H9 (cell line): ENCODE measurements at regions not wholly inside any gene's neighbourhood (a gene's known extent, or its start where the extent isn't known, plus 50 kb on each side); places are given as distances from the start of the nearest gene placed in this dataset.

ENCODE experiments used
- DNase-seq: peaks from one replicate; pipeline ENCODE4 v3.0.0-alpha.2; 2017
- H2AFZ ChIP-seq: one replicate; pipeline ENCODE4 v1.6.1; 2013; ENCODE audit warnings: mild to moderate bottlenecking, low read length, control low read depth, moderate library complexity
- H2AK5ac ChIP-seq: 2 replicates; pipeline ENCODE4 v1.6.1; 2013; ENCODE audit warnings: low read length, control low read depth, mixed read lengths; ENCODE audit not compliant: insufficient read length
- H2BK120ac ChIP-seq: one replicate; pipeline ENCODE4 v1.6.1; 2013; ENCODE audit warnings: low read depth, mild to moderate bottlenecking, low read length, control low read depth, inconsistent platforms; ENCODE audit not compliant: poor library complexity, severe bottlenecking
- H2BK12ac ChIP-seq: 2 replicates; pipeline ENCODE4 v1.6.1; 2013; ENCODE audit warnings: low read length, control low read depth, mixed read lengths, low read depth; ENCODE audit not compliant: insufficient read length
- H2BK15ac ChIP-seq: 2 replicates; pipeline ENCODE4 v1.6.1; 2013; ENCODE audit warnings: low read depth, low read length, control low read depth
- H2BK20ac ChIP-seq: one replicate; pipeline ENCODE4 v1.6.1; 2013; ENCODE audit warnings: low read depth, mild to moderate bottlenecking, low read length, control low read depth, inconsistent platforms; ENCODE audit not compliant: poor library complexity, severe bottlenecking
- H2BK5ac ChIP-seq: 2 replicates; pipeline ENCODE4 v1.6.1; 2013; ENCODE audit warnings: low read length, control low read depth, mixed read lengths; ENCODE audit not compliant: insufficient read length
- H3K14ac ChIP-seq: 2 replicates; pipeline ENCODE4 v1.6.1; 2013; ENCODE audit warnings: low read length, control low read depth; ENCODE audit not compliant: insufficient read depth
- H3K18ac ChIP-seq: 2 replicates; pipeline ENCODE4 v1.6.1; 2013; ENCODE audit warnings: low read depth, mild to moderate bottlenecking, mixed read lengths, low read length, control low read depth; ENCODE audit not compliant: insufficient read length
- H3K23ac ChIP-seq: 2 replicates; pipeline ENCODE4 v1.6.1; 2013; ENCODE audit warnings: low read length, control low read depth, mixed read lengths, low read depth; ENCODE audit not compliant: insufficient read length
- H3K23me2 ChIP-seq: 2 replicates; pipeline ENCODE4 v1.6.1; 2013; ENCODE audit warnings: low read depth, mild to moderate bottlenecking, mixed read lengths, low read length, control low read depth; ENCODE audit not compliant: insufficient read length, poor library complexity, severe bottlenecking
- H3K27ac ChIP-seq: 2 replicates; pipeline ENCODE4 v1.5.1; 2013; ENCODE audit warnings: low read length, control low read depth, mixed read lengths, low read depth; ENCODE audit not compliant: insufficient read length
- H3K27me3 ChIP-seq: 2 replicates; pipeline ENCODE4 v1.6.1; 2013; ENCODE audit warnings: low read length, control low read depth, inconsistent platforms; ENCODE audit not compliant: insufficient read depth
- H3K4ac ChIP-seq: 2 replicates; pipeline ENCODE4 v1.6.1; 2013; ENCODE audit warnings: low read depth, mild to moderate bottlenecking, control low read depth, inconsistent platforms, low read length, moderate library complexity
- H3K4me1 ChIP-seq: 2 replicates; pipeline ENCODE4 v1.6.1; 2013; ENCODE audit warnings: low read length, control low read depth, inconsistent platforms; ENCODE audit not compliant: insufficient read depth
- H3K4me2 ChIP-seq: 2 replicates; pipeline ENCODE4 v1.6.1; 2013; ENCODE audit warnings: low read length, control low read depth, mixed read lengths; ENCODE audit not compliant: insufficient read length, insufficient read depth
- H3K56ac ChIP-seq: 2 replicates; pipeline ENCODE4 v1.6.1; 2013; ENCODE audit warnings: low read depth, mild to moderate bottlenecking, mixed read lengths, low read length, control low read depth; ENCODE audit not compliant: insufficient read length
- H3K79me1 ChIP-seq: 2 replicates; pipeline ENCODE4 v1.6.1; 2013; ENCODE audit warnings: low read depth, mild to moderate bottlenecking, moderate library complexity, low read length, control low read depth, inconsistent platforms; ENCODE audit not compliant: insufficient read depth, poor library complexity, severe bottlenecking
- H3K79me2 ChIP-seq: 2 replicates; pipeline ENCODE4 v1.6.1; 2013; ENCODE audit warnings: low read length, control low read depth, inconsistent platforms; ENCODE audit not compliant: insufficient read depth
- H3K9ac ChIP-seq: 2 replicates; pipeline ENCODE4 v1.6.1; 2013; ENCODE audit warnings: low read length, control low read depth, mixed read lengths; ENCODE audit not compliant: insufficient read length; ENCODE audit errors: extremely low read depth
- H3K9me3 ChIP-seq: one replicate; pipeline ENCODE4 v1.6.1; 2013; ENCODE audit warnings: low read depth, low read length, inconsistent platforms; ENCODE audit not compliant: control insufficient read depth
- H3T11ph ChIP-seq: one replicate; pipeline ENCODE4 v1.6.1; 2013; ENCODE audit warnings: mild to moderate bottlenecking, low read length, control low read depth, inconsistent platforms
- H4K20me1 ChIP-seq: one replicate; pipeline ENCODE4 v1.6.1; 2013; ENCODE audit not compliant: control insufficient read depth, insufficient read length, insufficient read depth
- H4K5ac ChIP-seq: 2 replicates; pipeline ENCODE4 v1.6.1; 2013; ENCODE audit warnings: low read depth, mild to moderate bottlenecking, mixed read lengths, low read length, control low read depth; ENCODE audit not compliant: insufficient read length
- H4K8ac ChIP-seq: replicated peaks from 2 replicates; pipeline ENCODE4 v1.6.1; 2013; ENCODE audit warnings: low read length, control low read depth, mixed read lengths, low read depth; ENCODE audit not compliant: insufficient read length
- H4K91ac ChIP-seq: 2 replicates; pipeline ENCODE4 v1.6.1; 2013; ENCODE audit warnings: low read depth, mild to moderate bottlenecking, moderate library complexity, mixed read lengths, low read length, control low read depth; ENCODE audit not compliant: insufficient read length
- H3K27ac Mint-ChIP-seq, 3 experiments: 2 replicates in 2 of 3; 3 replicates in 1 of 3; pipeline ENCODE4 v1.8.0; 2020 to 2021; ENCODE audit warnings: mixed read lengths in 3 of 3, mild to moderate bottlenecking in 1 of 3, moderate library complexity in 1 of 3
- H3K27me3 Mint-ChIP-seq: 2 replicates; pipeline ENCODE4 v1.8.0; 2021; ENCODE audit warnings: low read depth, mild to moderate bottlenecking, moderate library complexity, mixed read lengths
- H3K36me3 Mint-ChIP-seq, 3 experiments: 2 replicates in 2 of 3; 3 replicates in 1 of 3; pipeline ENCODE4 v1.8.0; 2020 to 2021; ENCODE audit warnings: low read depth in 3 of 3, mixed read lengths in 3 of 3; ENCODE audit not compliant: insufficient read depth in 1 of 3
- H3K4me1 Mint-ChIP-seq, 2 experiments: 2 replicates each; pipeline ENCODE4 v1.8.0; 2020; ENCODE audit warnings: mixed read lengths in 2 of 2
- H3K4me3 Mint-ChIP-seq, 2 experiments: 2 replicates in 1 of 2; 3 replicates in 1 of 2; pipeline ENCODE4 v1.8.0; 2020 to 2021; ENCODE audit warnings: mild to moderate bottlenecking in 2 of 2, mixed read lengths in 2 of 2, moderate library complexity in 1 of 2
- H3K9me3 Mint-ChIP-seq, 2 experiments: 2 replicates in 1 of 2; 3 replicates in 1 of 2; pipeline ENCODE4 v1.8.0; 2020; ENCODE audit warnings: mild to moderate bottlenecking in 2 of 2, mixed read lengths in 2 of 2, moderate library complexity in 1 of 2
- WGBS: extraction: QIAGEN DNeasy Blood & Tissue Kit; methylation state at CpG from one replicate; pipeline ENCODE4 v1.1.7; 2013; ENCODE audit warnings: missing lambda C conversion rate, low lambda C conversion rate, mixed read lengths; ENCODE audit not compliant: insufficient read length; ENCODE audit errors: extremely low coverage; 5-methylcytosine and 5-hydroxymethylcytosine counted together
- TF ChIP-seq, protein P1 (sequence below): fragments of 200-600 bp; sonication (generic); conservative IDR thresholded peaks from 3 replicates; pipeline ENCODE4 v1.8.0; 2021; ENCODE audit warnings: antibody characterized with exemption, mild to moderate bottlenecking

DNA sequence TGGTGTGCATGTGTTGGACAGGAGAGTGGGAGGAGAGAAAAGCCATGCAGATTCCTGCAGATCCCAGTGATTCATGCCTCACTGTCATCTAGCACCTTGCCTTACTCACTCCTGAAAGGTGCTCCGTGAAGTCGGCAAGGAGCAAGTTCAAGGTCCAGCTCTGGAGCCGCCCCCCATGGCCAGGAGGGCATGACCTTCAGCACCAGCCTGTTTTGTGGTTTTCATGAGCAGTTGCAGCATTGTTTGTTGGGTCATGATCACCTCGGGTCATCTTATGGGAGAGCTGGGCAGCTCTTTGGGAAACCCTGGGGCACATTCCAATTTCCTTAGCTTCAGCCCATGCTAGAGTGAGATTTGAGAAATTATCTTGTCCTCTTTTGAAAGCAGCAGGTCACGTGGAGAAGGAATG lies 137.5 kb upstream of the IRX3 start:
- Histone ChIP-seq H3K4me2 (no peak overlapping the region), H3K79me1 (no peaks in the 10 kb centered on the region), H4K8ac (no peak overlapping the region), H4K20me1 (no peaks in the 10 kb centered on the region), H2BK120ac (no peak overlapping the region), H3K4me1 (no peaks in the 10 kb centered on the region), H3K9me3 (no peaks in the 10 kb centered on the region), H3K9ac (no peak overlapping the region), H3K18ac (no peak overlapping the region), H3K23me2 (no peaks in the 10 kb centered on the region), H4K5ac (no peak overlapping the region), H2AK5ac (no peak overlapping the region), H3K56ac (no peak overlapping the region), H3K23ac (no peak overlapping the region), H2BK5ac (no peak overlapping the region), H3K14ac (no peak overlapping the region), H3K4ac (no peak overlapping the region), H4K91ac (no peak overlapping the region), H2BK20ac (no peak overlapping the region), H2AFZ (no peak overlapping the region), H3T11ph (no peak overlapping the region), H2BK15ac (no peak overlapping the region), H3K27ac (no peak overlapping the region), H3K79me2 (no peaks in the 10 kb centered on the region), H2BK12ac (no peak overlapping the region), H3K27me3 (no peaks in the 10 kb centered on the region)
- no peak for DNase-seq
- TF ChIP-seq, protein P1, sequence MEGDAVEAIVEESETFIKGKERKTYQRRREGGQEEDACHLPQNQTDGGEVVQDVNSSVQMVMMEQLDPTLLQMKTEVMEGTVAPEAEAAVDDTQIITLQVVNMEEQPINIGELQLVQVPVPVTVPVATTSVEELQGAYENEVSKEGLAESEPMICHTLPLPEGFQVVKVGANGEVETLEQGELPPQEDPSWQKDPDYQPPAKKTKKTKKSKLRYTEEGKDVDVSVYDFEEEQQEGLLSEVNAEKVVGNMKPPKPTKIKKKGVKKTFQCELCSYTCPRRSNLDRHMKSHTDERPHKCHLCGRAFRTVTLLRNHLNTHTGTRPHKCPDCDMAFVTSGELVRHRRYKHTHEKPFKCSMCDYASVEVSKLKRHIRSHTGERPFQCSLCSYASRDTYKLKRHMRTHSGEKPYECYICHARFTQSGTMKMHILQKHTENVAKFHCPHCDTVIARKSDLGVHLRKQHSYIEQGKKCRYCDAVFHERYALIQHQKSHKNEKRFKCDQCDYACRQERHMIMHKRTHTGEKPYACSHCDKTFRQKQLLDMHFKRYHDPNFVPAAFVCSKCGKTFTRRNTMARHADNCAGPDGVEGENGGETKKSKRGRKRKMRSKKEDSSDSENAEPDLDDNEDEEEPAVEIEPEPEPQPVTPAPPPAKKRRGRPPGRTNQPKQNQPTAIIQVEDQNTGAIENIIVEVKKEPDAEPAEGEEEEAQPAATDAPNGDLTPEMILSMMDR: no peak
- Mint-ChIP-seq H3K4me1 (no peaks in the 10 kb centered on the region), H3K36me3 (peaks cover 0 to 5% (median 3%) of the 10 kb centered on the region in 3 experiments; a peak in 3 of 7 replicates), H3K27me3 (peaks cover 37% of the 10 kb centered on the region), H3K27ac (no peak overlapping the region), H3K4me3 (no peak overlapping the region), H3K9me3 (peaks cover 5 to 7% of the 10 kb centered on the region in 2 experiments)
- WGBS: no CpG with 5 or more reads among the region's 5 CpGs
